Endodermal cell (in vitro differentiated cells): ENCODE measurements at regions not wholly inside any gene's neighbourhood (a gene's known extent, or its start where the extent isn't known, plus 50 kb on each side); places are given as distances from the start of the nearest gene placed in this dataset.

Experiments
- DNase-seq: peaks from one replicate; pipeline ENCODE4 v3.0.0-alpha.2; 2017
- H3K27ac ChIP-seq: 2 replicates; pipeline ENCODE4 v1.5.1; 2013; ENCODE audit warnings: mild to moderate bottlenecking, low read depth, low read length, moderate library complexity
- H3K27me3 ChIP-seq: 2 replicates; pipeline ENCODE4 v1.6.1; 2013; ENCODE audit warnings: mild to moderate bottlenecking, low read length, moderate library complexity; ENCODE audit not compliant: insufficient read depth, control insufficient read depth, poor library complexity, severe bottlenecking
- H3K36me3 ChIP-seq: 2 replicates; pipeline ENCODE4 v1.7.0; 2013; ENCODE audit warnings: mild to moderate bottlenecking, low read length, moderate library complexity; ENCODE audit not compliant: control insufficient read depth, insufficient read depth
- H3K4me1 ChIP-seq: one replicate; pipeline ENCODE4 v1.7.0; 2013; ENCODE audit warnings: low read length; ENCODE audit not compliant: control insufficient read depth, insufficient read depth
- H3K4me3 ChIP-seq: 2 replicates; pipeline ENCODE4 v1.5.1; 2013; ENCODE audit warnings: mild to moderate bottlenecking, low read length, moderate library complexity
- H3K9ac ChIP-seq: 2 replicates; pipeline ENCODE4 v1.6.1; 2013; ENCODE audit warnings: mild to moderate bottlenecking, low read length, moderate library complexity; ENCODE audit not compliant: poor library complexity, severe bottlenecking; ENCODE audit errors: extremely low read depth
- H3K9me3 ChIP-seq: 2 replicates; pipeline ENCODE4 v1.6.1; 2013; ENCODE audit warnings: mild to moderate bottlenecking, low read length, moderate library complexity; ENCODE audit not compliant: control insufficient read depth
- H3K27ac Mint-ChIP-seq: 2 replicates; pipeline ENCODE4 v1.8.0; 2020; ENCODE audit warnings: mixed read lengths
- H3K27me3 Mint-ChIP-seq: 2 replicates; pipeline ENCODE4 v1.8.0; 2021; ENCODE audit warnings: mild to moderate bottlenecking, mixed read lengths; ENCODE audit not compliant: insufficient read depth
- H3K36me3 Mint-ChIP-seq: 2 replicates; pipeline ENCODE4 v1.8.0; 2020; ENCODE audit warnings: low read depth, mixed read lengths
- H3K4me1 Mint-ChIP-seq: 2 replicates; pipeline ENCODE4 v1.8.0; 2020; ENCODE audit warnings: mixed read lengths
- H3K4me3 Mint-ChIP-seq: 2 replicates; pipeline ENCODE4 v1.8.0; 2020; ENCODE audit warnings: mild to moderate bottlenecking, moderate library complexity, mixed read lengths
- H3K9me3 Mint-ChIP-seq: 2 replicates; pipeline ENCODE4 v1.8.0; 2020; ENCODE audit warnings: mild to moderate bottlenecking, mixed read lengths
- CTCF ChIP-seq: fragments of 200-600 bp; sonication (generic); conservative IDR thresholded peaks from 2 replicates; pipeline ENCODE4 v1.5.0; 2021; ENCODE audit warnings: antibody characterized with exemption, mild to moderate bottlenecking
- WGBS, 2 experiments: methylation state at CpG; one replicate each; pipeline versions ENCODE4 v1.1.5 to v1.1.7; 2013; ENCODE audit warnings: missing lambda C conversion rate in 2 of 2, mixed read lengths in 1 of 2; ENCODE audit not compliant: insufficient coverage in 1 of 2, insufficient read length in 1 of 2; 5-methylcytosine and 5-hydroxymethylcytosine counted together

DNA sequence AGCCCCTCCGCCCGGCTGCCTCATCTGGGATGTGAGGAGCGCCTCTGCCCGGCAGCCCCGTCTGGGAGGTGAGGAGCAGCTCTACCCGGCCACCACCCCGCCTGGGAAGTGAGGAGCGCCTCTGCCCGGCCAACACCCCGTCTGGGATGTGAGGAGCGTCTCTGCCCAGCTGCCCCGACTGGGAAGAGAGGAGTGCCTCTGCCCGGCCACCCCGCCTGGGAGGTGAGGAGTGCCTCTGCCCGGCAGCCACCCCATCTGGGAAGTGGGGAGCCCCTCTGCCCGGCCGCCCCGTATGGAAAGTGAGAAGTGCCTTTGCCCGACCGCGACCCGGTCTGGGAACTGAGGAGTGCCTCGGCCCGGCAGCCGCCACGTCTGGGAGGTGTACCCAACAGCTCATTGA, 74.3 kb upstream of the TNIP3 start:
- Histone ChIP-seq H3K27ac (no peak overlapping the region), H3K27me3 (no peaks in the 10 kb centered on the region), H3K4me1 (peaks cover 4% of the 10 kb centered on the region), H3K36me3 (no peaks in the 10 kb centered on the region), H3K4me3 (no peak overlapping the region), H3K9me3 (no peaks in the 10 kb centered on the region), H3K9ac (no peak overlapping the region)
- Mint-ChIP-seq H3K27me3 (no peaks in the 10 kb centered on the region), H3K4me1 (peaks cover 15% of the 10 kb centered on the region), H3K27ac (no peak overlapping the region), H3K4me3 (no peak overlapping the region), H3K36me3 (peaks cover 4% of the 10 kb centered on the region), H3K9me3 (peaks cover 14% of the 10 kb centered on the region)
- DNase-seq: no peak
- WGBS, 2 experiments: 96 to 100% methylated on average over 4 to 26 of the region's 26 CpGs
- TF ChIP-seq CTCF: no peak

- no peaks in the 10 kb centered on the region for H3K27me3 Mint-ChIP-seq
- Histone ChIP-seq H3K9ac (no peak overlapping the region), H3K4me1 (peaks cover 4% of the 10 kb centered on the region), H3K36me3 (no peaks in the 10 kb centered on the region), H3K9me3 (no peaks in the 10 kb centered on the region), H3K4me3 (no peak overlapping the region), H3K27ac (no peak overlapping the region), H3K27me3 (no peaks in the 10 kb centered on the region)
- H3K4me3 Mint-ChIP-seq: no peak overlapping the region
- no peak for TF ChIP-seq CTCF
- H3K9me3 Mint-ChIP-seq: peaks cover 14% of the 10 kb centered on the region
- peaks cover 4% of the 10 kb centered on the region for H3K36me3 Mint-ChIP-seq
- peaks cover 15% of the 10 kb centered on the region for H3K4me1 Mint-ChIP-seq
- 90 to 92% methylated on average over 2 of the region's 2 CpGs for WGBS, 2 experiments
- H3K27ac Mint-ChIP-seq: no peak overlapping the region
- DNase-seq: no peak
Observed at GRCh38 chr4:121237069-121237399, 72.9 kb upstream of the TNIP3 start.

- Mint-ChIP-seq H3K4me1 (peaks cover 15% of the 10 kb centered on the region), H3K9me3 (peaks cover 14% of the 10 kb centered on the region), H3K27me3 (no peaks in the 10 kb centered on the region), H3K4me3 (no peak overlapping the region), H3K27ac (no peak overlapping the region), H3K36me3 (peaks cover 4% of the 10 kb centered on the region)
- no peak for DNase-seq
- no peaks in the 10 kb centered on the region for H3K27me3 ChIP-seq
- H3K9me3 ChIP-seq: no peaks in the 10 kb centered on the region
- H3K9ac ChIP-seq: no peak overlapping the region
- WGBS, 2 experiments: 96 to 100% methylated on average over 6 of the region's 6 CpGs
- TF ChIP-seq CTCF: no peak
- no peak overlapping the region for H3K27ac ChIP-seq
- no peaks in the 10 kb centered on the region for H3K36me3 ChIP-seq
- H3K4me3 ChIP-seq: no peak overlapping the region
- peaks cover 4% of the 10 kb centered on the region for H3K4me1 ChIP-seq
Observed at GRCh38 chr4:121236353-121237068, 72.4 kb upstream of the TNIP3 start.
